Hepatocyte (in vitro differentiated cells): ENCODE measurements at regions not wholly inside any gene's neighbourhood (a gene's known extent, or its start where the extent isn't known, plus 50 kb on each side); places are given as distances from the start of the nearest gene placed in this dataset.

Experiments used
- CTCF ChIP-seq: fragments of 200-600 bp; sonication (generic); IDR thresholded peaks from 2 replicates; pipeline ENCODE4 v1.5.1; 2016; ENCODE audit warnings: antibody characterized with exemption, mild to moderate bottlenecking; ENCODE audit not compliant: poor library complexity
- EZH2 ChIP-seq: fragments of 200-600 bp; sonication (generic); IDR thresholded peaks from 2 replicates; pipeline ENCODE4 v1.6.1; 2016; ENCODE audit warnings: antibody characterized with exemption, mild to moderate bottlenecking, borderline replicate concordance
- EZH2phosphoT487 ChIP-seq: fragments of 200-600 bp; sonication (generic); IDR thresholded peaks from one replicate; pipeline ENCODE4 v1.6.1; 2018; ENCODE audit warnings: antibody characterized with exemption, mild to moderate bottlenecking, low read depth, moderate library complexity; ENCODE audit not compliant: unreplicated experiment, severe bottlenecking

DNA sequence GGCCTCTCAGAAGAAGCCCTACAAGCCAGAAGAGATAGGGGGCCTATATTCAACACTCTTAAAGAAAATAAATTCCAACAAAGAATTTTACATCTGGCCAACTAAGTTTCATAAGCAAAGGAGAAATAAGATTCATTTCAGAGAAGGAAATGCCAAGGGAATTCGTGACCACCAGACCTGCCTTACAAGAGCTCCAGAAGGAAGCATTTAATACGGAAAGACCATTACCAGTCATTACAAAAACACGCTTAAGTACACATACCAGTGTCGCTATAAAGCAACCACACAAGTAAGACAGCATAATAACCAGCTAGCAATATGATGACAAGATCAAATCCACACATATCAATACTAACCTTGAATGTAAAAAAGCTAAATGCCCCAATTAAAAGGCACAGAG is 704.9 kb upstream of the CHRM3 start:
- no peak for TF ChIP-seq CTCF
- TF ChIP-seq EZH2phosphoT487 = no peak
- TF ChIP-seq EZH2 = no peak
